PC-9 (cell line): ENCODE measurements at regions not wholly inside any gene's neighbourhood (a gene's known extent, or its start where the extent isn't known, plus 50 kb on each side); places are given as distances from the start of the nearest gene placed in this dataset.

Experiments used
- BruUV-seq: library from RNA; stranded (reverse); fragments of 400-500 nt; replicated peaks from 2 replicates; lab custom pipeline; 2021; lab: Mats Ljungman, UMichigan
- CTCF ChIA-PET: fragments of 300-600 bp; sonication (Branson Sonifier 250); formaldehyde crosslinking; loops from one replicate; lab custom pipeline; 2022; ENCODE audit warnings: antibody characterized with exemption; lab: Charles Lee
- POLR2A ChIA-PET: fragments of 300-600 bp; sonication (Branson Sonifier 250); formaldehyde crosslinking; loops from one replicate; lab custom pipeline; 2022; ENCODE audit warnings: antibody characterized with exemption; ENCODE audit not compliant: unreplicated experiment; lab: Charles Lee
- DNase-seq, 2 experiments: peaks; one replicate each; pipeline versions ENCODE4 v3.0.0 to v3.0.0-alpha.2; 2015 to 2022; ENCODE audit warnings: mixed read lengths in 1 of 2
- H2AFZ ChIP-seq: fragments of 200-600 bp; sonication (generic); 2 replicates; pipeline ENCODE4 v1.8.1; 2017; ENCODE audit warnings: antibody characterized with exemption
- H3F3A ChIP-seq: fragments of 200-600 bp; sonication (generic); 2 replicates; pipeline ENCODE4 v1.8.1; 2017; ENCODE audit warnings: antibody characterized with exemption, mild to moderate bottlenecking, low read depth; ENCODE audit not compliant: insufficient read depth
- H3K27ac ChIP-seq: fragments of 200-600 bp; sonication (generic); 2 replicates; pipeline ENCODE4 v1.6.1; 2016; ENCODE audit warnings: mixed run types
- H3K27me3 ChIP-seq: fragments of 200-600 bp; sonication (generic); 2 replicates; pipeline ENCODE4 v1.6.1; 2016; ENCODE audit warnings: low read depth, mixed run types; ENCODE audit not compliant: insufficient read depth
- H3K36me3 ChIP-seq: fragments of 200-600 bp; sonication (generic); 2 replicates; pipeline ENCODE4 v1.6.1; 2016; ENCODE audit warnings: low read depth, mixed run types
- H3K4me1 ChIP-seq: fragments of 200-600 bp; sonication (generic); replicated peaks from 2 replicates; pipeline ENCODE4 v1.6.1; 2016; ENCODE audit warnings: mixed run types; ENCODE audit not compliant: insufficient read depth
- H3K4me2 ChIP-seq: fragments of 200-600 bp; sonication (generic); 2 replicates; pipeline ENCODE4 v1.6.1; 2017; ENCODE audit warnings: mixed run types
- H3K4me3 ChIP-seq: fragments of 200-600 bp; sonication (generic); 2 replicates; pipeline ENCODE4 v1.6.1; 2016; ENCODE audit warnings: mixed run types
- H3K79me2 ChIP-seq: fragments of 200-600 bp; sonication (generic); 2 replicates; pipeline ENCODE4 v1.6.1; 2017; ENCODE audit warnings: low read depth, mixed run types
- H3K9me2 ChIP-seq: fragments of 200-600 bp; sonication (generic); 2 replicates; pipeline ENCODE4 v1.8.1; 2017; ENCODE audit warnings: mild to moderate bottlenecking; ENCODE audit not compliant: insufficient read depth
- H3K9me3 ChIP-seq: fragments of 200-600 bp; sonication (generic); 2 replicates; pipeline ENCODE4 v1.8.1; 2016; ENCODE audit warnings: low read depth; ENCODE audit not compliant: insufficient read depth
- H4K20me1 ChIP-seq: fragments of 200-600 bp; sonication (generic); 2 replicates; pipeline ENCODE4 v1.8.1; 2017; ENCODE audit not compliant: insufficient read depth
- CTCF ChIP-seq: fragments of 200-600 bp; sonication (generic); conservative IDR thresholded peaks from 2 replicates; pipeline ENCODE4 v1.6.1; 2017; ENCODE audit warnings: mixed run types, antibody characterized with exemption, mild to moderate bottlenecking, moderate library complexity
- EZH2 ChIP-seq: fragments of 200-600 bp; sonication (generic); IDR thresholded peaks from 2 replicates; pipeline ENCODE4 v1.8.0; 2017; ENCODE audit warnings: antibody characterized with exemption, low read depth
- intact Hi-C: fragments of 100-400 bp; cut with micrococcal nuclease; formaldehyde crosslinking; loops from one replicate; pipeline ENCODE4 v1.10.0; 2022; ENCODE audit not compliant: unreplicated experiment

DNA sequence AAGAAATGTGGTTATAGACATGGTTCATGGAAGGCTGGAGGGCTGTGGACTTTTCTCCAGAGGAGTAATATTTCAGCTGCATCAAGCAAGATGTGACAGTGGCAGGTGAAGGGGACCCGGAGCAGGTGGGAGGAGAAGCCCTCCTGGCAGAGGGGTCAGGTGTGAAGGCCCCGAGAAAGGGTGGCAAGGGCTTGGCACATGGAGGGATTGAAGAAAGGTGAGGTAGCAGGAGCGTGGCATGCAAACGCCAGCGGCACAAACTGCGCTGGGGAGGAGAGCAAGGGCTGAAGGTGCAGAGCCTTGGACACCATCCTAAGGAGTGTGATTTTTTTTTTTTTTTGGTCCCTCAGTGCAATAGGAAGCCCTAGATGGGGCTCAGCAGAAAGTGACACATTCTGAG, 244.6 kb downstream of the TOMM20 start:
- Histone ChIP-seq H3K9me3 (no peaks in the 10 kb centered on the region), H3K9me2 (no peaks in the 10 kb centered on the region), H3K27me3 (no peaks in the 10 kb centered on the region), H3K4me2 (no peak overlapping the region), H3K36me3 (no peaks in the 10 kb centered on the region), H3K79me2 (no peaks in the 10 kb centered on the region), H2AFZ (no peak overlapping the region), H3F3A (no peaks in the 10 kb centered on the region; the same call in 1 of the 2 replicates), H3K4me3 (no peak overlapping the region), H3K4me1 (0 out of 2 replicates have a peak, but pooled peaks cover 7% of the 10 kb centered on the region), H3K27ac (no peak overlapping the region), H4K20me1 (no peaks in the 10 kb centered on the region)
- no TSS peak for BruUV-seq
- TF ChIP-seq EZH2 (no peak), CTCF (no peak)
- DNase-seq = no peak
- intact Hi-C loops = no loop called here
- POLR2A ChIA-PET = no interaction called here
- CTCF ChIA-PET = no interaction called here

DNA sequence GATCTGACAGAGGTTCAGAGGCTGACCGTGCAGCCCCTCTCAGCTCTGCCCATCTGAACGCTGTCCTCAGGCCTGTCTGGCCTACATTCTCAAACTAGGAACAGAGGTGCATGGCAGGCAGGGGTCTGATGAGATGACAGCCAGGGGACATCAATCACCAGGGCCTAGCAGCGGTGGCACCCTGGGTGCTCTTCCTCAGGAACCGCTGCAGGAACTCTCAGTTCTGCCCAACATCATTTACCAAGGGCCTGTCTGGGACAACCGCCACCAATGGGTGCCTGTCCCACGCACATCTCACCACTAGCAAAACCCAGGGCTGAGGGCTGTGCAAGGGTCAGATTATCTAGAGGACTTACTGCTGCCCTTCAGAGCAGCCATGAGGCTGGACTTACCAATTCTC, 245.7 kb downstream of the TOMM20 start:
- Histone ChIP-seq H3K27me3 (no peaks in the 10 kb centered on the region), H2AFZ (no peak overlapping the region), H3K79me2 (no peaks in the 10 kb centered on the region), H3K4me3 (no peak overlapping the region), H3F3A (no peaks in the 10 kb centered on the region; the same call in 1 of the 2 replicates), H3K9me2 (no peaks in the 10 kb centered on the region), H3K9me3 (no peaks in the 10 kb centered on the region), H4K20me1 (no peaks in the 10 kb centered on the region), H3K4me1 (0 out of 2 replicates have a peak, but pooled peaks cover 7% of the 10 kb centered on the region), H3K4me2 (no peak overlapping the region), H3K27ac (no peak overlapping the region), H3K36me3 (no peaks in the 10 kb centered on the region)
- CTCF ChIA-PET = no interaction called here
- DNase-seq = no peak
- intact Hi-C loops = no loop called here
- TF ChIP-seq EZH2 (no peak), CTCF (no peak)
- no TSS peak for BruUV-seq
- POLR2A ChIA-PET = no interaction called here

GRCh38 chr1:234881893-234882771, 246.5 kb downstream of the TOMM20 start:
- H3K27me3 ChIP-seq = no peaks in the 10 kb centered on the region
- no peak for TF ChIP-seq CTCF
- no peak for TF ChIP-seq EZH2
- no peaks in the 10 kb centered on the region for H3K79me2 ChIP-seq
- DNase-seq = no peak
- peaks cover 14% of the 10 kb centered on the region for H3K4me1 ChIP-seq
- H2AFZ ChIP-seq = 0 out of 2 replicates have a peak overlapping the region, but pooled peaks have one; percentile 21
- ChIA-PET CTCF (no interaction called here), POLR2A (no interaction called here)
- peaks cover 4% of the 10 kb centered on the region; the same call in 1 of the 2 replicates for H3F3A ChIP-seq
- intact Hi-C loops = no loop called here
- no peak overlapping the region for H3K4me3 ChIP-seq
- no peaks in the 10 kb centered on the region for H3K9me3 ChIP-seq
- no peak overlapping the region for H3K27ac ChIP-seq
- H3K4me2 ChIP-seq = no peak overlapping the region
- no peaks in the 10 kb centered on the region for H4K20me1 ChIP-seq
- no peaks in the 10 kb centered on the region for H3K9me2 ChIP-seq
- no peaks in the 10 kb centered on the region for H3K36me3 ChIP-seq
- no TSS peak for BruUV-seq
